ENCODE measurements at regions not wholly inside any gene's neighbourhood (a gene's known extent, or its start where the extent isn't known, plus 50 kb on each side); places are given as distances from the start of the nearest gene placed in this dataset.

DNA sequence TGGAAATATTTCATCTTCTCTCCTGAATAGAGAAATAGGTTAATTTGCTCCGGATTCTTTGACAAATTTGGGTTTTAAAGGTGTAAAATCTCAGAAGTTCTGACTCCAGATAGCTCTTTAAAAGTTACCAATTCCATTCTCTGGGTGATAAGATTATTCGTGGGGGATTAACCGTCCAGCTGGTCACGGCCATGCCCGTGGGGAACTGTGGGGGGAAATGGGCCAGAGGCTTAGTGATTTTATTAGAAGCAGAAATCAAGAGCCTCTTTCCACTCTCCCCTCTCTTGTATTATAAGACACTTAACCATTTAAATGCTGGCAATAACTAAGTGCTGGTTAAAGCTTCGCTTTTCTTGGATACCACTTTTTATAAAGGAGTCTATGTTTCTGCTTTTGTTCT, 376.4 kb upstream of the KAZN start:
- no peak for DNase-seq

DNA sequence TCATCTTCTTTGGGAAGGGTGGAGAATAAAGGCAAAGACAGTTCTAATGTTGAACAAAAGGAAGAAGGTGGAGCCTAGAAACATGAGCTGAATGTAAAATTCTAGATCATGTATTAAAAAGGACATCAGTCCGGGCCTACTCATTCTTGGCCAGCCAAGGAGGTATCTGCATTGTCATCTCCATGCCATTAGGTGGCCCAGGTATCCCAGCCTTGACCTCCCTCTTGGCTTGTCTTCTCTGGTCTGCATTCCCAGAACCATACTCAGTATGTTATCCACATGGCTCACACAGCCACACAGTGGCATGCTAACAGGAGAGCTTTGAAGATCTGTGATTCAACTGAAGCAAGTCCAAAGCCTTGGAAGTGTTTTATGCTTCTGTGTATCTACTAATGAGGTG, 369.8 kb upstream of the KAZN start:
- DNase-seq, result no peak

- no peak for DNase-seq
Observed at GRCh38 chr1:14233510-14233909, 365.0 kb upstream of the KAZN start.

- DNase-seq, result no peak
Observed at GRCh38 chr1:14236097-14236496, 362.4 kb upstream of the KAZN start.

DNA sequence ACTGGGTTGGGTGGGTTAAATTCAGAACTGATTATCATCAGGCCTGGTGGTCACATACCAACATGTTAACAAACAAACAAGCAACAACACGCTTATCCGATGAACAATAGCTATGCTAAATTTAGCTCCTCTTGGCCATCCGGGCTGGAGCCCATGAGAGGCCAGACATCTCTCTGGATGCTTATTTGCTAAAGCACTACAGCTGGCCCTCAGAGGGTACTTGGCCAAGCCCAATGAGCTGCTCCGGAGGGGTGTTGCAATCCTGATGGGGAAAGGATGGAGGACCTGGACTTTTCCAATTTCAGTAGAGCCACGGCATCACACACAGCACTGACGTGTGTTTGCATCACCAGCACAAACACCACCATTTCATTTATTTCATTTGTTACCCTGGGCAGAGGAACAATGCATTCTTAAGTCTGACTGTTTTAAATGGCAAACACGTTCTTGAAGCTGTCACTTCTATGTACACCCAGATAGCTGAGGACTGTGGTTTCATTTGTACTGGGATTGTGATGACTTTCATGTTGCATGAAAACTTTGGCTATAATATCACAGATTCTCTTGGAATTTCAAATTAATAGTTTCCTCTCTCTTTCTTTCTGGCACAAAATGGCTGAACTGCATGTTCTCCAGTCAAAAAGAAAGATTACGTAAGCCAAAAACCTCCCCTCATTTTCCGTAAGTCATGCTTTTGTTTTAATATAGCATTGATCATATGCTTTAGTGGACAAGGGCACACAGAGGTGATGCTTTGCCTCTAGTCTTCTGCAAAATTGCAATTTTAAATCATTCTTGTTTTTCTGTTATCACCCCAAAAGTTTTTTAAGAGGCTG, 359.8 kb upstream of the KAZN start:
- DNase-seq, result no peak

GRCh38 chr1:14240265-14240664, 358.2 kb upstream of the KAZN start:
- no peak for DNase-seq

DNA sequence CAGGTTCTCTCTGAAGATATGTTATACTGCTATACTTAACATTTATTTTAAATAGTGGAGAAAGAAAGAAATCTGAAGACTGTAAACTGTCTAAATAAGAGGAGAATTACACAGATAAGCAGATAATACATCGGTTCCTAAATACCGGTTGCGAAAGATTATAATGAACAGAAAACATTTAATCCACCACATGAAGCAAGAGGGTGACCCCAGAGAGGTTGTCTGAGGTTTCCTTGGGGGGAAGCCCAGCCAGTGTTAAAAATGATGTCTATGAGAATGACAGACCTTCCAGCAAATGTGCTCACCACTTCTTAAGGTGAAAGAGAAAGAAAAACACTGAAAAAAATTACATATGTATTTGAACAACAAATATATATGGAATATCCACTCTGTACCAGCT, 356.4 kb upstream of the KAZN start:
- DNase-seq, result no peak

GRCh38 chr1:14242870-14243269, 355.6 kb upstream of the KAZN start:
- DNase-seq, result no peak

- DNase-seq, result no peak
Observed at GRCh38 chr1:14245954-14246353, 352.5 kb upstream of the KAZN start.

- no peak for DNase-seq
Observed at GRCh38 chr1:14246471-14246870, 352.0 kb upstream of the KAZN start.

- no peak for DNase-seq
Observed at GRCh38 chr1:14247666-14248065, 350.8 kb upstream of the KAZN start.

GRCh38 chr1:14251871-14252270, 346.6 kb upstream of the KAZN start:
- no peak for DNase-seq

DNA sequence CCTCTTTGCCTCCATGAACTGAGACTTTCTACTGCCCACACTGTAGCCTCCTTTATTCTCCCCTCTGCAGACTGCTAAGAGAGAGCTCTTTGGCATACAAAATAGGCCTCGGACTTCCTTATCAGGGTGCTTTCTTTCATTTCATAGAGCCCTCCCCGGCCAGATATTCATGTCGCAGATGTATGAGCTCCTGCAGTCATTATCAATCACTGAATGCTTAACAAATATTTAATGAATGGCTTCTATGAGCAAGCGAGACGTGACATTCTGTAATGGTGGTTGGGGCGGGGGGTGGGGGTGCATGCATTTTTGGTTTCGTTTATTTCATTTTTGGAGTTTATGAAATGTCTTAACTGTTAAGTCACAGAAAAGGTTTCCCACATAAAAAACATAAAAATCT, 344.8 kb upstream of the KAZN start:
- no peak for DNase-seq

DNA sequence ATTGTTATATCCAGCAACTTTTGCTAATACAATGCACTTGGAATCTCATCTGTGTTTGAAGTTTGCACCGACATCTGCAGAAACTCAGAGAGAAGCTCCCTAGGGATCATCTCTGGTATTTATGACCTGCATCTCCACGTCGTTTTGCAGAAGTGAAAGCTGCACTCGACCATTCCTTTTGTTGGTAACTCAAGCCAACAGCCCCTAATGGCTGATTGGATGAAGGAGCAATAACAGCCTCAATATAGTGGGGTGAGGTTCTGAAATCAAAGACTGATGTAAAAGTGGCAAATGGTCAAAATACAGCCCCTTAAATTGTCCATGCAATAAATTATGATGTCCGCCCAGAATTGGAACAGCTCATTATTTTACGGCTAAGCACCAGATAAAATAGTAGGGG, 344.2 kb upstream of the KAZN start:
- DNase-seq, result no peak

GRCh38 chr1:14255233-14255632, 343.3 kb upstream of the KAZN start:
- no peak for DNase-seq

- DNase-seq, result no peak
Observed at GRCh38 chr1:14255711-14256110, 342.8 kb upstream of the KAZN start.

- no peak for DNase-seq
Observed at GRCh38 chr1:14259191-14259757, 339.2 kb upstream of the KAZN start.

DNA sequence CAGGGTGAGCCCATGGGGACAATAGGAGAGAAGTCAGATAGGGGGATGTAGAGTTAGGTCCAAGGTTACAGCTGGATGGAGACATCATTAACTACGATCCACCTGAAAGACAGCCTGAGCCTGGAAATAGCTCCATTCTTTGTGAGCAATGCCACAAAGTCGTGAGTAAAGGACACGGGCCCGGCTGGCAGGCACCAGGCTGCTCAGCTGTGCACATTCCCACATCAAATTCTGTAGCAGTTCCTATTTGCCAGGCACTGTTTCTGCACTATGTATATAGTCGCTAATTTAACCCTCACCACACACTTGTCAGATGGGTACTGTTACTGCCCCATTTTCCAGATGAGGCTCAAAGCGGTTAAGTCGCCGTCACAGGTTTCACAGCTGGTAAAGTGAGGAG, 338.0 kb upstream of the KAZN start:
- no peak for DNase-seq

- no peak for DNase-seq
Observed at GRCh38 chr1:14261395-14261794, 337.1 kb upstream of the KAZN start.

- DNase-seq, result no peak
Observed at GRCh38 chr1:14262637-14263036, 335.8 kb upstream of the KAZN start.

DNA sequence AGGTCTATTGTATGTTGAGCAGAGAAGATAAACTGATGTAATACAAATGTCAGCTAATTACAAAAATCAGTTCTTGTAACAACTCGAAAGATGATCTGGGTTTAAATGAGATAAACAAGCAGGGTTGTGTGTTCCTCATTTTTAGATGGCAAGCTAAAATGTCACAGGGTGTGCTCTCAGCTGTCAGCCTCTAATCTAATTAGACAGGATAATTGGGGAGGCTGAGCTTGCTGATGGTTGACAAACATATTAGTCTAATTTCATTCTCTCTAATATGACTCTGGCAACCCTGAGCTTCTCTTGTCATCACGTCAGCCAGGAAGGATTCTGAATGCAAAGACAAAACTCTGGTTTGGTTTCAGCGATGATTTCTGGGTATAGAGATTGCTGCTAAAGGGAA, 335.3 kb upstream of the KAZN start:
- no peak for DNase-seq

DNA sequence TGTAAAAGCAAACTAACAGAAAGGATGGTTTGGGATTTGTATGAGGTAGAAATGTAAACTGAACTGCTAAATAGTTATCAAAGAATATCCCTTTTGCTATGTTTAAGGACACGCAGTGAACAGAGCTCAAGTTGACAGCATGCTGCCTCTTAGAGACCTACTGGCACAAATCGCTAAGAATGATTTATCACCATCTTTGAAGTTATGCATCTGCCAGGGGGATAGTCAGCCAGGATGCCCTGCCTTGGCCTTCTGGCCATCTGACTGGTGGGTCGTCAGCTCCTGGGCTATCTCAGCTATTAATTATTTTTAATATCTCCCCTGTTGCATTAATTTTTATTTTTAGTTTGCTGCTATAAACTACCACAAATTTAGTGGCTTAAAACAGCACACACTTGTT, 334.8 kb upstream of the KAZN start:
- DNase-seq, result no peak

- no peak for DNase-seq
Observed at GRCh38 chr1:14265495-14265894, 333.0 kb upstream of the KAZN start.

- DNase-seq, result no peak
Observed at GRCh38 chr1:14267991-14268390, 330.5 kb upstream of the KAZN start.

DNA sequence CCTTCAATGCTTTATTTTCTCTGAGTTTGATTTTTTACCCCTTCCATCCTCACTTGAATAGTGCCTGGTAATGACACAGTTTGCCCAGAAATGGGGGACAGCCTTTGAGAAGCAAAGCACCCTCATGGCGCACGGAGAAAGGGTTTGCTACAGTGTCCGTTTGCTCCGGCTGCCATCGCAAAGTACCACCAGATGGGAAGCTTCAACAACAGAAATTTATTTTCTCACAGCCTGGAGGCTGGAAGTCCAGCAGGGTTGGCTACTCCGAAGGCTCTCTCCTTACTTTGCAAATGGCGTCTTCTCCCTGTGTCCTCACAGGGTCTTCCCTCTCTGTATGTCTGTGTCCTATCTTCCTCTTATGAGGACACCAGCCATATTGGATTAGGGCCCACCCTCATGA, 327.7 kb upstream of the KAZN start:
- DNase-seq, result no peak
